Ascending aorta (tissue), 2 donors: ENCODE measurements at regions not wholly inside any gene's neighbourhood (a gene's known extent, or its start where the extent isn't known, plus 50 kb on each side); places are given as distances from the start of the nearest gene placed in this dataset.

Source experiments
- DNase-seq, 2 donors: peaks; one replicate each; pipeline ENCODE4 v3.0.0-alpha.2; 2019; ENCODE audit warnings: low spot score in 2 of 2
- H3K27ac ChIP-seq, 2 donors: fragments of 200-600 bp; sonication (generic); one replicate each; pipeline ENCODE4 v1.5.1; 2016 to 2017; ENCODE audit warnings: mild to moderate bottlenecking in 1 of 2
- H3K27me3 ChIP-seq: fragments of 200-600 bp; sonication (generic); one replicate; pipeline ENCODE4 v1.5.1; 2017
- H3K36me3 ChIP-seq, 2 donors: fragments of 200-600 bp; sonication (generic); one replicate each; pipeline ENCODE4 v1.5.1; 2016
- H3K4me1 ChIP-seq, 2 donors: fragments of 200-600 bp; sonication (generic); one replicate each; pipeline ENCODE4 v1.5.1; 2016 to 2017; ENCODE audit warnings: mild to moderate bottlenecking in 1 of 2
- H3K4me3 ChIP-seq, 2 donors: fragments of 200-600 bp; sonication (generic); one replicate each; pipeline ENCODE4 v1.5.1; 2016 to 2017; ENCODE audit warnings: mild to moderate bottlenecking in 1 of 2
- H3K9me3 ChIP-seq, 2 donors: fragments of 200-600 bp; sonication (generic); one replicate each; pipeline ENCODE4 v1.5.1; 2016
- intact Hi-C: fragments of 100-400 bp; cut with DNase I; formaldehyde crosslinking; loops from one replicate; pipeline ENCODE4 v1.15.1; 2023
- TF ChIP-seq, protein P1 (sequence below), 3 experiments: fragments of 200-600 bp in 2 of 3; fragments of 450-650 bp in 1 of 3; sonication (generic) in 2 of 3; IDR thresholded peaks; one replicate each; pipeline ENCODE4 v1.5.1; 2016 to 2019; ENCODE audit warnings: antibody characterized with exemption in 3 of 3, mild to moderate bottlenecking in 1 of 3, moderate library complexity in 1 of 3

GRCh38 chr5:61626639-61627282 is 294.7 kb downstream of the ZSWIM6 start:
- TF ChIP-seq, protein P1, sequence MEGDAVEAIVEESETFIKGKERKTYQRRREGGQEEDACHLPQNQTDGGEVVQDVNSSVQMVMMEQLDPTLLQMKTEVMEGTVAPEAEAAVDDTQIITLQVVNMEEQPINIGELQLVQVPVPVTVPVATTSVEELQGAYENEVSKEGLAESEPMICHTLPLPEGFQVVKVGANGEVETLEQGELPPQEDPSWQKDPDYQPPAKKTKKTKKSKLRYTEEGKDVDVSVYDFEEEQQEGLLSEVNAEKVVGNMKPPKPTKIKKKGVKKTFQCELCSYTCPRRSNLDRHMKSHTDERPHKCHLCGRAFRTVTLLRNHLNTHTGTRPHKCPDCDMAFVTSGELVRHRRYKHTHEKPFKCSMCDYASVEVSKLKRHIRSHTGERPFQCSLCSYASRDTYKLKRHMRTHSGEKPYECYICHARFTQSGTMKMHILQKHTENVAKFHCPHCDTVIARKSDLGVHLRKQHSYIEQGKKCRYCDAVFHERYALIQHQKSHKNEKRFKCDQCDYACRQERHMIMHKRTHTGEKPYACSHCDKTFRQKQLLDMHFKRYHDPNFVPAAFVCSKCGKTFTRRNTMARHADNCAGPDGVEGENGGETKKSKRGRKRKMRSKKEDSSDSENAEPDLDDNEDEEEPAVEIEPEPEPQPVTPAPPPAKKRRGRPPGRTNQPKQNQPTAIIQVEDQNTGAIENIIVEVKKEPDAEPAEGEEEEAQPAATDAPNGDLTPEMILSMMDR (IDR thresholded peaks at IDR 0.05): no peak
- no peaks in the 10 kb centered on the region for H3K9me3 ChIP-seq
- H3K4me1 ChIP-seq: peaks cover 10 to 12% of the 10 kb centered on the region in 2 donors
- H3K36me3 ChIP-seq: no peaks in the 10 kb centered on the region
- intact Hi-C loops: loop anchor here (2.0 kb wide), 1 partner anchor 292 kb away; no protein-coding TSS in a partner anchor
- H3K4me3 ChIP-seq: peak overlapping the region; percentile 64 to 86
- no peaks in the 10 kb centered on the region for H3K27me3 ChIP-seq
- H3K27ac ChIP-seq: peak overlapping the region; percentile 83 to 84
- DNase-seq: no peak

DNA sequence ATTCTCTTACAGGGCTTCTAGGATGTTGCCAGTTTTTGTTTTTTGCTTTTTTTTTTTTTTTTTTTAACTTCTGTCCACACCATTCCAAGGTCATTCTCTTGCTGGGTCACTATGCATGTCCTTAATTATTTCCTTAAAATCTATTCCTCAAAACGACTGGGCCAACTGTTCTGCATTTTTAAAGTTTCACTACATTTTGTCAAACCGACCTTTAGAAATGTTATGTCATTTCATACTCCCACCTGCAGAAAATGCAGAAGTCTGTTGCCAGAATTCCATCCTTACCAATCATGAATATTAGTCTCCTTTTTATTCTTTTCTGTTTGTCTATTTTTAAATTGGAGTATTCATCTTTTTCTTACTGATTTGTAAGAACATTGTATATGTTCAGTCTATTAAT is 295.5 kb downstream of the ZSWIM6 start:
- H3K36me3 ChIP-seq: no peaks in the 10 kb centered on the region
- intact Hi-C loops: loop anchor here (2.0 kb wide), 1 partner anchor 293 kb away; no protein-coding TSS in a partner anchor
- H3K27me3 ChIP-seq: no peaks in the 10 kb centered on the region
- no peak overlapping the region for H3K27ac ChIP-seq
- H3K4me3 ChIP-seq: no peak overlapping the region
- H3K9me3 ChIP-seq: no peaks in the 10 kb centered on the region
- TF ChIP-seq, protein P1 (IDR thresholded peaks at IDR 0.05): no peak
- no peak for DNase-seq
- H3K4me1 ChIP-seq: peaks cover 10 to 14% of the 10 kb centered on the region in 2 donors

DNA sequence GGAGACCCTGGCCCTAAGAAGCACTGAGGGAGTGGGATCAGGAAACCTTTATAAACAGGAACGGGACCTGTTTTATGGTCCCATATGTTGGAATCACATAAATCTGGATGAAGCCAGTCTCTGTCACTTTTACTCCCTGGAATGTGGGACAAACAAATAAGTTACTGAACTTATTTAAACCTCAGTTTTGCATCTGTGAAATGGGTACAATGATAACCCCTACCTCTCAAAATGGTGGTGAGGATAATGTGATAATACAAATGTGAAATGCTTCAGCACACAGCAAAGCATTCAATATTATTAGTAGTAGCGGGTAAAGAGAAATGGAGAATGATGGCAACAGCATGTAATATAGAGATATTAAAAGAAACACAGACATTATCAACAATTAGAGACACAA is 298.9 kb downstream of the ZSWIM6 start:
- TF ChIP-seq, protein P1 (IDR thresholded peaks at IDR 0.05): no peak
- H3K36me3 ChIP-seq: no peaks in the 10 kb centered on the region
- no peak overlapping the region for H3K4me3 ChIP-seq
- H3K4me1 ChIP-seq: peaks cover 4 to 12% of the 10 kb centered on the region in 2 donors
- intact Hi-C loops: no loop called here
- H3K9me3 ChIP-seq: no peaks in the 10 kb centered on the region
- no peak overlapping the region for H3K27ac ChIP-seq
- no peak for DNase-seq
- H3K27me3 ChIP-seq: no peaks in the 10 kb centered on the region

DNA sequence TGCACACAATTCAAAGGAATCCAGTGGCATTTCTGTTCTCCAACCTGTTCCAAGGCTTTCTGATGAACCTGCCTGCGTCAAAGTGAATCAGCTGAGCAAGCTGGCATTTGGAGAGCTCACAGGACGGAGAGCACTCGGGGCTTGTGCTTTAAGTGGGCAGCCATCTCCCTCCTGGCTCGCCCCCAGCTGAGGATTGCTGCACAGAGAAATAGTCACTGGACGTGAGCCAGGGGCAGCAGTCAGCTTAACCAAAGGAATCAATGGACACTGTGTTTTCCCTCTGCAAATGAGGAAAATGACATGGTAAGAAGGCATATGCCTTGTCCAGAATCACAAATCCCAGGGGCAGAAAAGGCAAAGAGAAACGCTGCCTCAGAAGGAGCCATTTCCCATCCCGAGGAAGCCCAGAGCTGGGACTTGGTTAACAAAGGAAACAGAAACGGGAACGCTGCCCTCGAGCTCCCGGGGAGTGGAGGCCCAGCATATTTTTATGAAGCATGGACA is 299.4 kb downstream of the ZSWIM6 start:
- Histone ChIP-seq H3K9me3 (no peaks in the 10 kb centered on the region), H3K4me1 (peaks cover 0 to 6% of the 10 kb centered on the region in 2 donors), H3K4me3 (peak overlapping the region in 1 of 2 donors; percentile 26), H3K27ac (peak overlapping the region in 1 of 2 donors; percentile 38), H3K36me3 (no peaks in the 10 kb centered on the region), H3K27me3 (no peaks in the 10 kb centered on the region)
- intact Hi-C loops: no loop called here
- no peak for DNase-seq
- TF ChIP-seq, protein P1 (IDR thresholded peaks at IDR 0.05): no peak

- Histone ChIP-seq H3K36me3 (no peaks in the 10 kb centered on the region), H3K27ac (peak overlapping the region in 1 of 2 donors; percentile 38), H3K9me3 (no peaks in the 10 kb centered on the region), H3K4me3 (no peak overlapping the region), H3K27me3 (no peaks in the 10 kb centered on the region), H3K4me1 (peaks cover 0 to 6% of the 10 kb centered on the region in 2 donors)
- no peak for DNase-seq
- intact Hi-C loops: no loop called here
- TF ChIP-seq, protein P1 (IDR thresholded peaks at IDR 0.05): no peak
Observed at GRCh38 chr5:61632064-61632463, 300.0 kb downstream of the ZSWIM6 start.
